ENCODE measurements at regions not wholly inside any gene's neighbourhood (a gene's known extent, or its start where the extent isn't known, plus 50 kb on each side); places are given as distances from the start of the nearest gene placed in this dataset.

GRCh38 chr2:220756653-220757052 is 815.5 kb downstream of the EPHA4 start:
- no peak for TF ChIP-seq POLR2A (IDR thresholded peaks at IDR 0.05)
- TF ChIP-seq, protein P1, sequence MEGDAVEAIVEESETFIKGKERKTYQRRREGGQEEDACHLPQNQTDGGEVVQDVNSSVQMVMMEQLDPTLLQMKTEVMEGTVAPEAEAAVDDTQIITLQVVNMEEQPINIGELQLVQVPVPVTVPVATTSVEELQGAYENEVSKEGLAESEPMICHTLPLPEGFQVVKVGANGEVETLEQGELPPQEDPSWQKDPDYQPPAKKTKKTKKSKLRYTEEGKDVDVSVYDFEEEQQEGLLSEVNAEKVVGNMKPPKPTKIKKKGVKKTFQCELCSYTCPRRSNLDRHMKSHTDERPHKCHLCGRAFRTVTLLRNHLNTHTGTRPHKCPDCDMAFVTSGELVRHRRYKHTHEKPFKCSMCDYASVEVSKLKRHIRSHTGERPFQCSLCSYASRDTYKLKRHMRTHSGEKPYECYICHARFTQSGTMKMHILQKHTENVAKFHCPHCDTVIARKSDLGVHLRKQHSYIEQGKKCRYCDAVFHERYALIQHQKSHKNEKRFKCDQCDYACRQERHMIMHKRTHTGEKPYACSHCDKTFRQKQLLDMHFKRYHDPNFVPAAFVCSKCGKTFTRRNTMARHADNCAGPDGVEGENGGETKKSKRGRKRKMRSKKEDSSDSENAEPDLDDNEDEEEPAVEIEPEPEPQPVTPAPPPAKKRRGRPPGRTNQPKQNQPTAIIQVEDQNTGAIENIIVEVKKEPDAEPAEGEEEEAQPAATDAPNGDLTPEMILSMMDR (IDR thresholded peaks at IDR 0.05) = no peak
